Activated T-helper 1 cell treated with anti-CD3 and anti-CD28 coated beads, Interleukin-12 subunit alpha, Interleukin-12 subunit beta, Interleukin-2, Interleukin-4 antibody, amounts not matched to agents 30 ng/mL and 10 ng/mL and 1 ng/mL, durations not matched to agents 14 hours and 24 hours and 36 hours (primary cell): ENCODE measurements at regions not wholly inside any gene's neighbourhood (a gene's known extent, or its start where the extent isn't known, plus 50 kb on each side); places are given as distances from the start of the nearest gene placed in this dataset.

Experiments
- DNase-seq: peaks from one replicate; pipeline ENCODE4 v3.0.0; 2021; ENCODE audit warnings: low spot score
- H3K27ac Mint-ChIP-seq: one replicate; pipeline ENCODE4 v1.8.0; 2021; ENCODE audit warnings: mild to moderate bottlenecking, mixed read lengths
- H3K27me3 Mint-ChIP-seq: one replicate; pipeline ENCODE4 v1.8.0; 2022; ENCODE audit warnings: mild to moderate bottlenecking, moderate library complexity, mixed read lengths; ENCODE audit not compliant: insufficient read depth
- H3K36me3 Mint-ChIP-seq: one replicate; pipeline ENCODE4 v1.8.0; 2021; ENCODE audit warnings: low read depth, mixed read lengths
- H3K4me1 Mint-ChIP-seq: one replicate; pipeline ENCODE4 v1.8.0; 2021; ENCODE audit warnings: low read depth, mixed read lengths
- H3K4me3 Mint-ChIP-seq: one replicate; pipeline ENCODE4 v1.8.0; 2021; ENCODE audit warnings: mild to moderate bottlenecking, moderate library complexity, mixed read lengths
- H3K9me3 Mint-ChIP-seq: one replicate; pipeline ENCODE4 v1.8.0; 2021; ENCODE audit warnings: mixed read lengths
- intact Hi-C: fragments of 100-400 bp; cut with micrococcal nuclease; formaldehyde crosslinking; loops from one replicate; pipeline ENCODE4 v1.15.1; 2024

- no peaks in the 10 kb centered on the region for H3K4me1 Mint-ChIP-seq
- H3K9me3 Mint-ChIP-seq = no peaks in the 10 kb centered on the region
- H3K36me3 Mint-ChIP-seq = no peaks in the 10 kb centered on the region
- intact Hi-C loops = no loop called here
- no peak overlapping the region for H3K4me3 Mint-ChIP-seq
- H3K27me3 Mint-ChIP-seq = peaks cover under 1% of the 10 kb centered on the region
- no peak for DNase-seq
- H3K27ac Mint-ChIP-seq = no peak overlapping the region
Measured at GRCh38 chr5:155258161-155258560, 244.6 kb downstream of the KIF4B start.

DNA sequence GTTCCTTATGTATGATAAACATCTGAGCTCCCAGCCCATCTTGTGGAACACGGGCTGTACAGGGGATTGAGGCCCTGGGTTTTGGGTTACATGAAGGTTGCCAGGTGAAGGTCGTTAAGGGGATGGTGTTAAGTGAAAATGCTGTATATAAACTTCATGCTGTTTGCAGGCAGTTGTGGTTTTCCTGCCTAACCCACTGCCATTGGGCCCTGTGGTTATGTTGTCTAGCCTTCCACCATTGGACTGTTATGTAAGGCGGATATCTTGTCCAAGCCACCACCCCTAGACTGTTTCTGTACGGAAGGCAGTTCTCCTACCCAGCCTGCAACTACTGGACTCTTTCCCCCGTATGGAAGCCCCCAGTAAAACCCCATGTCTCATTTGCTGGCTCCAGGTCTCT lies 246.1 kb downstream of the KIF4B start:
- DNase-seq = no peak
- no peaks in the 10 kb centered on the region for H3K4me1 Mint-ChIP-seq
- H3K4me3 Mint-ChIP-seq = no peak overlapping the region
- no peak overlapping the region for H3K27ac Mint-ChIP-seq
- H3K9me3 Mint-ChIP-seq = no peaks in the 10 kb centered on the region
- H3K27me3 Mint-ChIP-seq = no peaks in the 10 kb centered on the region
- H3K36me3 Mint-ChIP-seq = no peaks in the 10 kb centered on the region
- intact Hi-C loops = no loop called here

- intact Hi-C loops = no loop called here
- no peaks in the 10 kb centered on the region for H3K27me3 Mint-ChIP-seq
Measured at GRCh38 chr5:155260798-155261197, 247.2 kb downstream of the KIF4B start.

DNA sequence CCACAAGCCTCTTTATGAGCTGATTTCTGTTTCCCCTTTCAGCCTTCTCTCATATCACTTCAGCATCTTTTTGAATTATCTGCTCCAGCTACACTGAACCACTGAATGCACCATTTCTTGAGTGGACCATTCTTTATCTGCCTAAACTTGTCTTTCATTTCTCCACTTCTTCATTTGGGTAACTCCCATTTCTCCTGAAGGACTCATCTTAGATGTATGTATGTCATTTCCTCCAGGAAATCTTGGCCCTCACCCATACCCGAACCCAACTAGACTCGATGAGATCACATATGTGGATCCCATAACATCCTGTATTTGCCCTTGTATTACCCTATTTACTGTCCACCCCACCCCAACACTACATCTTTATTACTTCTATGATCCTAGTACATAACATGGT lies 249.8 kb downstream of the KIF4B start:
- no peak for DNase-seq
- Mint-ChIP-seq H3K4me3 (no peak overlapping the region), H3K27ac (no peak overlapping the region), H3K9me3 (no peaks in the 10 kb centered on the region), H3K27me3 (no peaks in the 10 kb centered on the region), H3K36me3 (no peaks in the 10 kb centered on the region), H3K4me1 (no peaks in the 10 kb centered on the region)
- intact Hi-C loops = no loop called here

More at GRCh38 chr5:155260798-155261197, 247.2 kb downstream of the KIF4B start:
- Mint-ChIP-seq H3K27ac (no peak overlapping the region), H3K9me3 (no peaks in the 10 kb centered on the region), H3K36me3 (no peaks in the 10 kb centered on the region), H3K4me1 (no peaks in the 10 kb centered on the region), H3K4me3 (no peak overlapping the region)
- no peak for DNase-seq

DNA sequence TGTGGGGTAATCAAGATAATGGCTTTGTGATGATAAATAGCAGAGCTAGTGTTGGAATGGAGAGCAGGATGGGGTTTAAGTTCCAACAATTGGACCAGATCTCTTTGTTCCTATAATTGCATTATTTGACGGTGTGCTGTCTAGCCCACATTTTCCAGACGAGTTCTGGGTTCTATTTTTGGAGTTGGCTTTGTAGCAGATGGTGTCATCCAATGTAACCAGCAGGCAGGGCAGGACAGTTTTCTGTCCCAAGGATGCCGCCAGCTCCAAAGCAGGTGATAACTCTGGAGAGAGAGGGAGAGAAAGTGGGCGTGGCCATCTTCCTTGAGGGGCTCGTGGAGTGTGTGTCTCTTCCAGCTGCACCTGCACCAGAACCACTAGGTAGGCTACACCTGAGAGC lies 251.3 kb downstream of the KIF4B start:
- H3K27me3 Mint-ChIP-seq = no peaks in the 10 kb centered on the region
- H3K4me3 Mint-ChIP-seq = no peak overlapping the region
- H3K27ac Mint-ChIP-seq = no peak overlapping the region
- H3K9me3 Mint-ChIP-seq = no peaks in the 10 kb centered on the region
- no peak for DNase-seq
- intact Hi-C loops = no loop called here
- no peaks in the 10 kb centered on the region for H3K36me3 Mint-ChIP-seq
- H3K4me1 Mint-ChIP-seq = no peaks in the 10 kb centered on the region

- intact Hi-C loops = no loop called here
- no peaks in the 10 kb centered on the region for H3K36me3 Mint-ChIP-seq
- no peaks in the 10 kb centered on the region for H3K4me1 Mint-ChIP-seq
- H3K4me3 Mint-ChIP-seq = no peak overlapping the region
- no peaks in the 10 kb centered on the region for H3K27me3 Mint-ChIP-seq
- DNase-seq = no peak
- no peaks in the 10 kb centered on the region for H3K9me3 Mint-ChIP-seq
- H3K27ac Mint-ChIP-seq = no peak overlapping the region
Measured at GRCh38 chr5:155268770-155269425, 255.3 kb downstream of the KIF4B start.

DNA sequence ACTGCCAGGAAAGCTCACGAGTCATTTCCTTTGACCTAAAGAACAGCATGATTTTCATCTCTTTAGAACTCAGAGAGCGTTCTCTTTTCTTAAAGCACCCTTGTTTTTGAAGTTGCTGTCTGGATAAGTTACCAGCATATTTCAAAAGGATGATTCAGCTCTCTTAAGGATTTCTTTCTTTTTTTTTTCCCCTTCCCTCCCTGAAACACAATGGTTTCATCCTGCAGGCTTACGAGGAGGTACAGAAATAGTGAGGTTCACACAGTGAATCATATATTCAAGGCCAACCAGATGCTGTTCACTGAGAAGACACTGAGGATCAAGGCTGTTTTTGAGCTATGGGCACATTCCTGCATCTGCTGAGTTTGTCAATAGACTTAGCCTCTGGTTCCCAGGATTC lies 257.2 kb downstream of the KIF4B start:
- intact Hi-C loops = no loop called here
- no peaks in the 10 kb centered on the region for H3K36me3 Mint-ChIP-seq
- no peaks in the 10 kb centered on the region for H3K27me3 Mint-ChIP-seq
- H3K9me3 Mint-ChIP-seq = no peaks in the 10 kb centered on the region
- no peak overlapping the region for H3K4me3 Mint-ChIP-seq
- no peak for DNase-seq
- no peaks in the 10 kb centered on the region for H3K4me1 Mint-ChIP-seq
- no peak overlapping the region for H3K27ac Mint-ChIP-seq

GRCh38 chr5:155274484-155274883 lies 260.9 kb downstream of the KIF4B start:
- Mint-ChIP-seq H3K27ac (no peak overlapping the region), H3K9me3 (no peaks in the 10 kb centered on the region), H3K36me3 (no peaks in the 10 kb centered on the region), H3K4me3 (no peak overlapping the region), H3K4me1 (no peaks in the 10 kb centered on the region), H3K27me3 (no peaks in the 10 kb centered on the region)
- DNase-seq = no peak
- intact Hi-C loops = no loop called here

DNA sequence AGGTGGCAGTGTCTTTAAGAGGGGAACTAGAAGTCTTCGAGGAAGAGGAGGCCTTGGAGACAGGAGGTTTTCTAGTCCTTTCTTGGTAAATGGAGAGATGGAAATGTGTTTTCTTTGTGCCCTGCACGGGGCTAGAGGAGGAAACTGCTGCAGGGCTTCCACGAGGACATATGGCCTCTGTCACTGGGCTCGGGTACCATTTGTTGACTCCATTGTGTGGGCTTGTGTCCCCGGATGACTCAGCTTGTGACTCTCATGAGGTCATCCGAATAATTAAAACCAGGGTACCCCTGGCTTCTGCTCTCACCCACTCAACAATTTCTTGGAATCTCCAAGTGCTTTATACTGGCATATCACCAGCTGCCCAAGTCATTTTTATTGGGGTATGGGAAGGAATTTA lies 261.7 kb downstream of the KIF4B start:
- intact Hi-C loops = no loop called here
- no peak overlapping the region for H3K27ac Mint-ChIP-seq
- H3K9me3 Mint-ChIP-seq = no peaks in the 10 kb centered on the region
- H3K27me3 Mint-ChIP-seq = no peaks in the 10 kb centered on the region
- H3K4me3 Mint-ChIP-seq = no peak overlapping the region
- no peaks in the 10 kb centered on the region for H3K4me1 Mint-ChIP-seq
- no peaks in the 10 kb centered on the region for H3K36me3 Mint-ChIP-seq
- DNase-seq = no peak

DNA sequence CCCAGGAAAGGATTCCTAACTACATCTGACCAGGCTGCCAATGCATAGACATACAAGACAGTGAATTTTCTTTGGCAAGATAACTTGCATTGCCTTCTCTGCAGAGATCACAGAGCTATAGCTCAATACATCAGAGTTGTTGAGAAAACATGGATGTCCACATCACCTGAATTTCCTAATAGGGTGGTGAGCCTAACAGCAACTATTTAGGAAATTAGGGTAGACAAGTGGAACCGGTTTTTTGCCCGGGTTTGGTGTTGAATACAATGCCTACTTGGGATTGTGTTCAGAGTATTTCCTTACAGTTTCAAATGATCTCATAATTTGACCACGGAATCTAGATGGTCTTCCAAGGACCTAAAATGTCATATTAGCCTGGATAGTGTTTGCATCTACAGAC lies 262.7 kb downstream of the KIF4B start:
- H3K36me3 Mint-ChIP-seq = no peaks in the 10 kb centered on the region
- DNase-seq = no peak
- no peaks in the 10 kb centered on the region for H3K9me3 Mint-ChIP-seq
- no peaks in the 10 kb centered on the region for H3K4me1 Mint-ChIP-seq
- no peak overlapping the region for H3K27ac Mint-ChIP-seq
- H3K27me3 Mint-ChIP-seq = no peaks in the 10 kb centered on the region
- H3K4me3 Mint-ChIP-seq = no peak overlapping the region
- intact Hi-C loops = no loop called here

- Mint-ChIP-seq H3K4me3 (no peak overlapping the region), H3K36me3 (no peaks in the 10 kb centered on the region)
Measured at GRCh38 chr5:155278532-155278931, 265.0 kb downstream of the KIF4B start.

DNA sequence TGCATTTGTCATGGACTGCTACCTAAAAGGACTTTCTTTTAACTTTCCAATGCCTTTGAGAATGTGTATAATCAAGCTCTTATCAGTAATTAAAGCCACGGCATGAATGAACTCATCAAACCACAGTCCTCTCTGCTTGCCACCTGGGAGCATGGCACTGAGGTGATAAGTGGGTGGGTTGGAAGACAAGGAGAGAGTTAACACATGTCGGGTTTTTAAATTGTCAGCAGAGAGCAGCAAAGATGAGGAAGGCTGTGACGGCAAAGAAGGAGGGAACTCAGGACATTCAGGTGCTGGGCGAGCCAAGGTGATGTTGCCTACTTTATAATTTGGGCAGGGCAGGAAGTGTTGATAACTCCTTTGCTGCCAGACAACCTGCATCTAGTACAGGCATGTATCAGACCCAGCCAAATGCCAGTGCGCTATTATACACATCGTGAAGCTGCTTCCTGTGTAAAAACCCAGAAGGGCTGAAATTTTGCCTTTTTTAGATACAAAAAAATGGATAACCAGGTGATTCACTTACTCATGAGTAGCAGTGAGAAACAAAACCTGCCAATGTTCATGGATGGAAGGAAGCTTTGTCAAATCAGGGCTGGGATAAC lies 269.1 kb downstream of the KIF4B start:
- no peaks in the 10 kb centered on the region for H3K36me3 Mint-ChIP-seq
- H3K4me1 Mint-ChIP-seq = no peaks in the 10 kb centered on the region
- DNase-seq = no peak
- H3K27me3 Mint-ChIP-seq = peaks cover 9% of the 10 kb centered on the region
- no peaks in the 10 kb centered on the region for H3K9me3 Mint-ChIP-seq
- intact Hi-C loops = no loop called here
- H3K27ac Mint-ChIP-seq = no peak overlapping the region
- no peak overlapping the region for H3K4me3 Mint-ChIP-seq

More at GRCh38 chr5:155278532-155278931, 265.0 kb downstream of the KIF4B start:
- intact Hi-C loops = no loop called here
- H3K4me1 Mint-ChIP-seq = no peaks in the 10 kb centered on the region
- no peak for DNase-seq
- H3K27me3 Mint-ChIP-seq = peaks cover 9% of the 10 kb centered on the region
- no peaks in the 10 kb centered on the region for H3K9me3 Mint-ChIP-seq
- no peak overlapping the region for H3K27ac Mint-ChIP-seq

DNA sequence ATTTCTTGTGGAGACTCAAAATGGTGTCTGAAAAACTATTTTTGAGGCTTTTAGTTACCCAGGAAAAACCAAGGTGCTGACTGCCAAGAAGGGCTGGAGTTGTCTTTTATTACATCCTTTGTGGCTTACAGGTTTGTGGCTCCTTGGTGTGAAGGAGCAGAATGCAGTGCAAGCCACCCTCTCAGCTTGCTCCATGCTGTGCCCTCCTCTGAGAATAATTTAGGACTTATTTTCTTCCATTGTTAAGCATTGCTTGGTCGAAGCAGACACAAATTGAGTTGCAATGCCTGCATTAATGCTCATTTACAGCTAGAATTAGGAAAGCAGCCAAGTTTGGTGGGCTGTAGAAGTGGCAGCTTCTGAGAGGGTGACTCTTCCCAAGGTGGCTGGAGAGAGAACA lies 272.2 kb downstream of the KIF4B start:
- Mint-ChIP-seq H3K9me3 (no peaks in the 10 kb centered on the region), H3K4me3 (no peak overlapping the region), H3K27ac (no peak overlapping the region), H3K36me3 (no peaks in the 10 kb centered on the region), H3K27me3 (peaks cover 9% of the 10 kb centered on the region), H3K4me1 (no peaks in the 10 kb centered on the region)
- intact Hi-C loops = no loop called here
- DNase-seq = no peak

DNA sequence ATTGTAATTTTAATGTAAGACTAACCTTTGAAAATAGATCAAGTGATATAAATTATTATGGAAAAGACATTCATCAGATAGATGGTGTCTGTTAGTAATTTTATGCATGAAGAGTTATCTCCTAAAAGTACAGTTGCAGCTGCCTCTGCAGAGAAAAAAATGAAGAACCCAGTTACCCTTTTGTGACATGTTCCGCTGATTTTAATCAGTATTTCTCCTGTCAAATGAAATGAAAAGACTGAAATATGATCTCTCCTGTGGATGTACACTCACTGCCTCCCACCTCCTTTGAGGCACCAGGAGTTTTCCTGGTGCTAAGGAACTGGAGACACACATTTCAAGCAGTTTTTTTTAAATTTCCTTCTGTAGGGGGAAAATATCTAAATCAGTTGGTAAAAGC lies 277.4 kb downstream of the KIF4B start:
- H3K36me3 Mint-ChIP-seq = no peaks in the 10 kb centered on the region
- H3K27me3 Mint-ChIP-seq = no peaks in the 10 kb centered on the region
- H3K4me3 Mint-ChIP-seq = no peak overlapping the region
- DNase-seq = no peak
- no peak overlapping the region for H3K27ac Mint-ChIP-seq
- intact Hi-C loops = no loop called here
- no peaks in the 10 kb centered on the region for H3K4me1 Mint-ChIP-seq
- H3K9me3 Mint-ChIP-seq = no peaks in the 10 kb centered on the region
